Activated naive CD8-positive, alpha-beta T cell treated with anti-CD3 and anti-CD28 coated beads, Interleukin-2, amount 10 ng/mL, durations not matched to agents 7 days and 5 days (primary cell): ENCODE measurements at regions not wholly inside any gene's neighbourhood (a gene's known extent, or its start where the extent isn't known, plus 50 kb on each side); places are given as distances from the start of the nearest gene placed in this dataset.

Source experiments
- ATAC-seq: fragments of 150-1000 bp; cut with Tn5 transposase; one replicate; pipeline ENCODE4 v1.10.0; 2021; ENCODE audit warnings: low read depth, moderate library complexity
- POLR2A ChIA-PET: fragments of 350-600 bp; sonication (Branson Sonifier 250); formaldehyde crosslinking; loops from one replicate; lab custom pipeline; 2021; ENCODE audit warnings: antibody characterized with exemption; lab: Charles Lee
- DNase-seq: peaks from one replicate; pipeline ENCODE4 v3.0.0; 2021
- H3K27ac Mint-ChIP-seq: one replicate; pipeline ENCODE4 v1.8.0; 2022; ENCODE audit warnings: mild to moderate bottlenecking, mixed read lengths
- H3K27me3 Mint-ChIP-seq: one replicate; pipeline ENCODE4 v1.8.0; 2022; ENCODE audit warnings: mild to moderate bottlenecking, moderate library complexity, mixed read lengths
- H3K36me3 Mint-ChIP-seq: one replicate; pipeline ENCODE4 v1.8.0; 2021; ENCODE audit warnings: mild to moderate bottlenecking, mixed read lengths
- H3K4me1 Mint-ChIP-seq: one replicate; pipeline ENCODE4 v1.8.0; 2021; ENCODE audit warnings: mixed read lengths
- H3K4me3 Mint-ChIP-seq: one replicate; pipeline ENCODE4 v1.8.0; 2022; ENCODE audit warnings: mild to moderate bottlenecking, moderate library complexity, mixed read lengths
- H3K9me3 Mint-ChIP-seq: one replicate; pipeline ENCODE4 v1.8.0; 2021; ENCODE audit warnings: mixed read lengths

- no peak overlapping the region for H3K4me3 Mint-ChIP-seq
- no peak for DNase-seq
- ATAC-seq = no peak
- H3K4me1 Mint-ChIP-seq = no peaks in the 10 kb centered on the region
- H3K27me3 Mint-ChIP-seq = no peaks in the 10 kb centered on the region
- POLR2A ChIA-PET = no interaction called here
- no peak overlapping the region for H3K27ac Mint-ChIP-seq
- H3K9me3 Mint-ChIP-seq = no peaks in the 10 kb centered on the region
- no peaks in the 10 kb centered on the region for H3K36me3 Mint-ChIP-seq
Measured at GRCh38 chr15:36392676-36393266, 186.7 kb upstream of the CDIN1 start.

- no peak overlapping the region for H3K4me3 Mint-ChIP-seq
- no peak overlapping the region for H3K27ac Mint-ChIP-seq
- H3K27me3 Mint-ChIP-seq = no peaks in the 10 kb centered on the region
- no peak for ATAC-seq
- no peaks in the 10 kb centered on the region for H3K4me1 Mint-ChIP-seq
- no peaks in the 10 kb centered on the region for H3K36me3 Mint-ChIP-seq
- no peak for DNase-seq
- H3K9me3 Mint-ChIP-seq = no peaks in the 10 kb centered on the region
- POLR2A ChIA-PET = interaction anchor here (0.7 kb wide), 1 partner anchor 432 kb away, joined by 3 read pairs; no protein-coding TSS in a partner anchor
Measured at GRCh38 chr15:36398212-36398611, 181.2 kb upstream of the CDIN1 start.

GRCh38 chr15:36399276-36399675 lies 180.2 kb upstream of the CDIN1 start:
- H3K9me3 Mint-ChIP-seq = no peaks in the 10 kb centered on the region
- ATAC-seq (no peak), DNase-seq (no peak)
- H3K27me3 Mint-ChIP-seq = no peaks in the 10 kb centered on the region
- H3K4me3 Mint-ChIP-seq = no peak overlapping the region
- POLR2A ChIA-PET = no interaction called here
- H3K36me3 Mint-ChIP-seq = no peaks in the 10 kb centered on the region
- no peak overlapping the region for H3K27ac Mint-ChIP-seq
- no peaks in the 10 kb centered on the region for H3K4me1 Mint-ChIP-seq

GRCh38 chr15:36400936-36401585 lies 178.4 kb upstream of the CDIN1 start:
- Mint-ChIP-seq H3K4me1 (no peaks in the 10 kb centered on the region), H3K36me3 (no peaks in the 10 kb centered on the region), H3K4me3 (no peak overlapping the region), H3K9me3 (no peaks in the 10 kb centered on the region), H3K27ac (no peak overlapping the region), H3K27me3 (no peaks in the 10 kb centered on the region)
- POLR2A ChIA-PET = no interaction called here
- DNase-seq = no peak
- ATAC-seq = no peak

GRCh38 chr15:36401586-36401966 lies 177.8 kb upstream of the CDIN1 start:
- no peaks in the 10 kb centered on the region for H3K9me3 Mint-ChIP-seq
- no peak for ATAC-seq
- POLR2A ChIA-PET = no interaction called here
- H3K4me3 Mint-ChIP-seq = no peak overlapping the region
- H3K27me3 Mint-ChIP-seq = no peaks in the 10 kb centered on the region
- no peak for DNase-seq
- H3K36me3 Mint-ChIP-seq = no peaks in the 10 kb centered on the region
- H3K4me1 Mint-ChIP-seq = no peaks in the 10 kb centered on the region
- no peak overlapping the region for H3K27ac Mint-ChIP-seq

GRCh38 chr15:36403351-36403750 lies 176.1 kb upstream of the CDIN1 start:
- H3K36me3 Mint-ChIP-seq = no peaks in the 10 kb centered on the region
- DNase-seq (no peak), ATAC-seq (no peak)
- H3K27ac Mint-ChIP-seq = no peak overlapping the region
- no peaks in the 10 kb centered on the region for H3K9me3 Mint-ChIP-seq
- H3K4me3 Mint-ChIP-seq = no peak overlapping the region
- POLR2A ChIA-PET = no interaction called here
- H3K4me1 Mint-ChIP-seq = no peaks in the 10 kb centered on the region
- H3K27me3 Mint-ChIP-seq = no peaks in the 10 kb centered on the region

- Mint-ChIP-seq H3K9me3 (no peaks in the 10 kb centered on the region), H3K4me3 (no peak overlapping the region), H3K36me3 (no peaks in the 10 kb centered on the region), H3K27ac (no peak overlapping the region), H3K27me3 (no peaks in the 10 kb centered on the region), H3K4me1 (no peaks in the 10 kb centered on the region)
- ATAC-seq (no peak), DNase-seq (no peak)
- POLR2A ChIA-PET = no interaction called here
Measured at GRCh38 chr15:36406366-36406765, 173.1 kb upstream of the CDIN1 start.

- Mint-ChIP-seq H3K36me3 (no peaks in the 10 kb centered on the region), H3K9me3 (no peaks in the 10 kb centered on the region), H3K4me3 (no peak overlapping the region), H3K4me1 (no peaks in the 10 kb centered on the region), H3K27me3 (no peaks in the 10 kb centered on the region), H3K27ac (no peak overlapping the region)
- POLR2A ChIA-PET = no interaction called here
- DNase-seq (no peak), ATAC-seq (no peak)
Measured at GRCh38 chr15:36406911-36407310, 172.5 kb upstream of the CDIN1 start.

- DNase-seq = no peak
- Mint-ChIP-seq H3K4me1 (no peaks in the 10 kb centered on the region), H3K4me3 (no peak overlapping the region), H3K9me3 (no peaks in the 10 kb centered on the region), H3K27me3 (peaks cover 2% of the 10 kb centered on the region), H3K36me3 (no peaks in the 10 kb centered on the region), H3K27ac (no peak overlapping the region)
- POLR2A ChIA-PET = no interaction called here
- no peak for ATAC-seq
Measured at GRCh38 chr15:36407647-36408046, 171.8 kb upstream of the CDIN1 start.

- Mint-ChIP-seq H3K36me3 (no peaks in the 10 kb centered on the region), H3K4me1 (no peaks in the 10 kb centered on the region), H3K9me3 (no peaks in the 10 kb centered on the region), H3K4me3 (no peak overlapping the region), H3K27ac (no peak overlapping the region), H3K27me3 (peaks cover 2% of the 10 kb centered on the region)
- POLR2A ChIA-PET = no interaction called here
- DNase-seq (no peak), ATAC-seq (no peak)
Measured at GRCh38 chr15:36409819-36410218, 169.6 kb upstream of the CDIN1 start.

GRCh38 chr15:36414670-36415069 lies 164.8 kb upstream of the CDIN1 start:
- no peak for ATAC-seq
- POLR2A ChIA-PET = no interaction called here

GRCh38 chr15:36415643-36416042 lies 163.8 kb upstream of the CDIN1 start:
- POLR2A ChIA-PET = no interaction called here
- Mint-ChIP-seq H3K4me3 (no peak overlapping the region), H3K9me3 (peaks cover 2% of the 10 kb centered on the region), H3K36me3 (no peaks in the 10 kb centered on the region), H3K27ac (no peak overlapping the region), H3K4me1 (no peaks in the 10 kb centered on the region), H3K27me3 (peaks cover 2% of the 10 kb centered on the region)
- no peak for ATAC-seq
- no peak for DNase-seq

More at GRCh38 chr15:36414670-36415069, 164.8 kb upstream of the CDIN1 start:
- H3K4me3 Mint-ChIP-seq = no peak overlapping the region
- DNase-seq = no peak
- H3K27ac Mint-ChIP-seq = no peak overlapping the region
- no peaks in the 10 kb centered on the region for H3K36me3 Mint-ChIP-seq
- peaks cover 2% of the 10 kb centered on the region for H3K9me3 Mint-ChIP-seq
- H3K4me1 Mint-ChIP-seq = no peaks in the 10 kb centered on the region
- H3K27me3 Mint-ChIP-seq = peaks cover 2% of the 10 kb centered on the region

GRCh38 chr15:36422631-36423030 lies 156.8 kb upstream of the CDIN1 start:
- no peak overlapping the region for H3K27ac Mint-ChIP-seq
- DNase-seq (no peak), ATAC-seq (no peak)
- no peak overlapping the region for H3K4me3 Mint-ChIP-seq
- POLR2A ChIA-PET = no interaction called here
- H3K9me3 Mint-ChIP-seq = peaks cover 4% of the 10 kb centered on the region
- H3K36me3 Mint-ChIP-seq = no peaks in the 10 kb centered on the region
- H3K27me3 Mint-ChIP-seq = no peaks in the 10 kb centered on the region
- H3K4me1 Mint-ChIP-seq = no peaks in the 10 kb centered on the region

- POLR2A ChIA-PET = no interaction called here
Measured at GRCh38 chr15:36426691-36427090, 152.7 kb upstream of the CDIN1 start.

More at GRCh38 chr15:36426691-36427090, 152.7 kb upstream of the CDIN1 start:
- Mint-ChIP-seq H3K36me3 (no peaks in the 10 kb centered on the region), H3K4me3 (no peak overlapping the region), H3K27ac (no peak overlapping the region), H3K27me3 (no peaks in the 10 kb centered on the region), H3K9me3 (peaks cover 2% of the 10 kb centered on the region), H3K4me1 (no peaks in the 10 kb centered on the region)
- ATAC-seq (no peak), DNase-seq (no peak)
